ENCODE measurements at regions not wholly inside any gene's neighbourhood (a gene's known extent, or its start where the extent isn't known, plus 50 kb on each side); places are given as distances from the start of the nearest gene placed in this dataset.

DNA sequence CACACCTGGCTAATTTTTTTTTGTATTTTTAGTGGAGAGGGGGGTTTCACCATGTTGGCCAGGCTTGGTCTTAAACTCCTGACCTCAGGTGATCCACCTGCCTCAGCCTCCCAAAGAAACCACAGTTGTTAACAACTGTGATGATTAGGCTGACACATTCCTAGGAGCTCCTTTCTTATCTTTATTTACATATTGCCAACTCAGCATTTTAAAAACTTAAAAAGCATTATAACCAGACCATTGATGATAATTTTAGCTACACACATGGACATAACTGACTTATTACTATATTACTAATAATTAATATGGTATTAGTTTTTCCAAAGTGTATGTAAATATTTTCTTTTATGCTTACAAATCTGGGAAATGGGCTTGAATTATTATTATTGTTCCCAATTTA, 82.9 kb upstream of the FAT3 start:
- TF ChIP-seq, protein P1, sequence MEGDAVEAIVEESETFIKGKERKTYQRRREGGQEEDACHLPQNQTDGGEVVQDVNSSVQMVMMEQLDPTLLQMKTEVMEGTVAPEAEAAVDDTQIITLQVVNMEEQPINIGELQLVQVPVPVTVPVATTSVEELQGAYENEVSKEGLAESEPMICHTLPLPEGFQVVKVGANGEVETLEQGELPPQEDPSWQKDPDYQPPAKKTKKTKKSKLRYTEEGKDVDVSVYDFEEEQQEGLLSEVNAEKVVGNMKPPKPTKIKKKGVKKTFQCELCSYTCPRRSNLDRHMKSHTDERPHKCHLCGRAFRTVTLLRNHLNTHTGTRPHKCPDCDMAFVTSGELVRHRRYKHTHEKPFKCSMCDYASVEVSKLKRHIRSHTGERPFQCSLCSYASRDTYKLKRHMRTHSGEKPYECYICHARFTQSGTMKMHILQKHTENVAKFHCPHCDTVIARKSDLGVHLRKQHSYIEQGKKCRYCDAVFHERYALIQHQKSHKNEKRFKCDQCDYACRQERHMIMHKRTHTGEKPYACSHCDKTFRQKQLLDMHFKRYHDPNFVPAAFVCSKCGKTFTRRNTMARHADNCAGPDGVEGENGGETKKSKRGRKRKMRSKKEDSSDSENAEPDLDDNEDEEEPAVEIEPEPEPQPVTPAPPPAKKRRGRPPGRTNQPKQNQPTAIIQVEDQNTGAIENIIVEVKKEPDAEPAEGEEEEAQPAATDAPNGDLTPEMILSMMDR (IDR thresholded peaks at IDR 0.05; ENCODE audit: low read length) = no peak
- no peak for TF ChIP-seq EZH2phosphoT487 (IDR thresholded peaks at IDR 0.05; ENCODE audit: low read length)
